Activated T-cell treated with anti-CD3 and anti-CD28 coated beads, Interleukin-2, amount 50 U/mL, for 1 hour (primary cell): ENCODE measurements at regions not wholly inside any gene's neighbourhood (a gene's known extent, or its start where the extent isn't known, plus 50 kb on each side); places are given as distances from the start of the nearest gene placed in this dataset.
"Not testable (repeated sequence)": the region's sequence is repeated elsewhere in the genome, so short reads cannot be mapped to it uniquely, and the experiment has no call there.

Experiments
- DNase-seq: peaks from one replicate; pipeline ENCODE4 v3.0.0-alpha.2; 2020

GRCh38 chr3:20451170-20451569, 265.2 kb upstream of the SGO1 start:
- DNase-seq: no peak

DNA sequence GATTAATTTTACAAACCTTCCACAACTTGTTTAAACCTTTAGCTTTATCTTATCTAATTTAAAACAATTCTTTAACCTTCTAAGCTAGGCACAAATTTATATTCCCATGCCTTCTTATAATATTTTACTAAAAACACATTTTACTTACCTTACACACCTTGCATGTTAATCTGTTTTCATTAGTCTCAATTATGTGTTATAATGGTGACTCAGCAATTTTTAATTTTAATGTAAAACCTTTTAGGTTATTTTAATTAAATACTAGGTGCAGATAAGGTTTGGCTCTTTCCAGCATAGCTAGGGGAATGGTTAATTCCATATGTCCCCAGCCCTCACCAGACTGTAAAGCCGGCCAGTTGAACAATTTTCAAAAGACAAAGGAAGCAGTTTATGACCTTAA, 264.6 kb upstream of the SGO1 start:
- DNase-seq: no peak

- no peak for DNase-seq
Observed at GRCh38 chr3:20442846-20443245, 256.8 kb upstream of the SGO1 start.

DNA sequence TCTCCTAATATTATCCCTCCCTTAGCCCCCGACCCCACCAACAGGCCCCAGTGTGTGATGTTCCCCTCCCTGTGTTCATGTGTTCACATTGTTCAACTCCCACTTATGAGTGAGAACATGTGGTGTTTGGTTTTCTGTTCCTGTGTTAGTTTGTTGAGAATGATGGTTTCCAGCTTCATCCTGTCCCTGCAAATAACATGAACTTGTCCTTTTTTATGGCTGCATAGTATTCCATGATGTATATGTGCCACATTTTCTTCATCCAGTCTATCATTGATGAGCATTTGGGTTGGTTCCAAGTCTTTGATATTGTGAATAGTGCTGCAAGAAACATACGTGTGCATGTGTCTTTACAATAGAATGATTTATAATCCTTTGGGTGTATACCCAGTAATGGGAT, 241.3 kb upstream of the SGO1 start:
- not testable (repeated sequence) for DNase-seq

DNA sequence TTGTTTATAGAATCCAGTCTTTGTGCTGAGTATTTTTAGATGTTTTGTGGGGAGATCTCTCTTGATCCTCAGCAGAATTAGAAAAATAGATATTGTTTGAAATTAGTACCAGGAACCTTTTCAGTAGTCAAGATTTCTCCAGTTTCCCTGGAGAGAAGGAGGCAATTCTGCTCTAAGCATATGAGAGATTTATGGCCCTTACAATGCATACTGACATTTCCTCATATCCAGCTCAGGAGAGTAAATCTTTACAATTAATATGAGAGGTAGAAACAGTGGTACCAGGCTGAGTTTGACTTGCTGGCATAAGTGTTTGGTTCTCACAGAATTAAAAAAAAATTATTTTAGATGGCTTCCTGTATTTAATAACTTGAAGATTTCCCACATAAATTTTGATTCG, 239.1 kb upstream of the SGO1 start:
- no peak for DNase-seq

DNA sequence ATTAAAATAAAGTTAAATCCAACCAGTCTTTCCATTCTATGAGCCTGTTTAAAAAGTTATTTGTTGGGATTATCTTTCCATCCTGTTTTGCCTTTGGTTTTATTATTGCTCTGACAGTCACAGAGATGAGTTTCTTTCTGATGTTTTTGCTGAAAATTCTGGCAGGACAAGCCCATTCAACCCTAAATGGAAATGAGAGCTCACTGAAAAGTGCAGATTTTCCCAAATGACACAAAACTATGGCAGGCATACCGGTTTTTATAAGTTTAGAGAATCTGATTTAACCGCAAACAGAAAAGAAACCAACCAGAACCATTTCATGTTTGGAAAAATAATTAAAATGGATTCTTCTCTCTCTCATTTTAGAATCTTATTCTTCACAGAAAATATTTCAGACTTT, 238.1 kb upstream of the SGO1 start:
- DNase-seq: no peak

DNA sequence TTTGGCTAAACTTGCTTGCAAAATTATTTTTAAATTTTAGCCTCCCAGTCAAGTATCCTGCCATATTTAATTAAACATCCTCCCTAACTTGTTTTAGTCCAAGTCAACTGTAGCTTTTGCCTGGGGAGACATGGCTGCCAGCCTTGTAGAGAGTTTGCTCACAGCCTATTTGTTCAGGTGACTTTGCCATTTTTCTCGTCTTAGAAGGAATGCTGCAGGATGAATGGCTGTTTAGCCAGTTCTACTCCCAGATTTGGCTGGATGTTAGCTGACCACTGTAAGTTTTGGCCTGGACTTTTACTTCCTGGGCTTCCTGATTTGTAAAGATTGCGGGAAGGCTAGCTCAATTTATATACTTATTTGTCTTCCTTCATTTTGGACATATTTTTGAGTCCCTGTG, 236.4 kb upstream of the SGO1 start:
- DNase-seq: no peak

GRCh38 chr3:20417388-20418108, 231.5 kb upstream of the SGO1 start:
- DNase-seq: no peak

DNA sequence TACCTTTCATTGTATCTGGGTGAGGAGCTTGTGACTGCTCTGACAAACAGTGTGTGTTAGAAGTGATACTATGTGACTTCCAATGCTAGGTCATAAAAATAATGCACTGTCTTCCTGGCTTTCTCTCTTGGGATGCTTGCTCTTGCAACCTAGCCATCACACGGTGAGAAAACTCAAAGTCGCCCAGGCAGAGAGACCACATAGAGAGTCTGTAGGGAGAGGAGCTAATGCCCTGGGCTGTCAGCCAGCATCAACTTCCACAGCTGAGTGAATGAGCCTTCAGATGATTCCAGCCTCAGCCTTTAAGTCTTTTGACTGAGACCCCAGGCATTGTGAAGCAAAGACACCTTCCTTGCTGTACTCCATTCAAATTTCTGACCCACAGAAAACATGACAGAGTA, 220.6 kb upstream of the SGO1 start:
- no peak for DNase-seq

DNA sequence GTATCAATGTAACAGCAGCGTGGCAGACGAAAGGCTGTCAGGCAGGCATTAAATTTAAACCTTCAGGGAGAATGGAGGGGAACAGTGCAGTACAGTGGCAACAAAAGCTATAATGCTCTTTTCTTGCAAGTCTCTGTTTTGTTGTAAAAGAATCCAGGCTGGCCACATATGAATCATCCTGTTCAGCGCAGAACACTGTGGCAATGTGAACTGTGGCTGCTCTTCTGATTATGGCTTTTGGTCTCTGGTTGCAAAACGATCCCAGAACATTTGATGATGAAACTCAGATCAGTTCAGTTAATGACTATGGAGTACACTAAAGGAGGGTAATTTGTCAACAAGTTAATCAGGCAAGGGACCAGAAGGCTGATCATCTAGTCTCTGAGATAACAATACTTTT, 219.7 kb upstream of the SGO1 start:
- DNase-seq: no peak

- no peak for DNase-seq
Observed at GRCh38 chr3:20405231-20405630, 219.2 kb upstream of the SGO1 start.

DNA sequence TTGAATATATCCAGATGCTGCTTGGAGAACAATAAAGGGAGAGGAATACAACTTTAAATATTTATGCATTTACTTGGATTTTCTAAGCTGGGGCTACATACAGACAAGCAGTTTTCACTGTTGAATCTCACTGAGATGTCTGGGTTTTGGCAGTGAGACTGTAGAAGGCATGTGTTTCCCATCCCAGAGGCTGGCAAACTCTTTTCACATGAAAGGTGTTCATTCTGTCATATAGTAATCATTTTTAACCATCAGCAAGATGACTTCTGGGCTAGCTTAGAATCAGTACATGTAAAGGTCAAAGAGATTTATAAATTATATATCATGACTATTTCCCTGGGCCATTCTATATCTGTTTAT, 218.7 kb upstream of the SGO1 start:
- DNase-seq: no peak

DNA sequence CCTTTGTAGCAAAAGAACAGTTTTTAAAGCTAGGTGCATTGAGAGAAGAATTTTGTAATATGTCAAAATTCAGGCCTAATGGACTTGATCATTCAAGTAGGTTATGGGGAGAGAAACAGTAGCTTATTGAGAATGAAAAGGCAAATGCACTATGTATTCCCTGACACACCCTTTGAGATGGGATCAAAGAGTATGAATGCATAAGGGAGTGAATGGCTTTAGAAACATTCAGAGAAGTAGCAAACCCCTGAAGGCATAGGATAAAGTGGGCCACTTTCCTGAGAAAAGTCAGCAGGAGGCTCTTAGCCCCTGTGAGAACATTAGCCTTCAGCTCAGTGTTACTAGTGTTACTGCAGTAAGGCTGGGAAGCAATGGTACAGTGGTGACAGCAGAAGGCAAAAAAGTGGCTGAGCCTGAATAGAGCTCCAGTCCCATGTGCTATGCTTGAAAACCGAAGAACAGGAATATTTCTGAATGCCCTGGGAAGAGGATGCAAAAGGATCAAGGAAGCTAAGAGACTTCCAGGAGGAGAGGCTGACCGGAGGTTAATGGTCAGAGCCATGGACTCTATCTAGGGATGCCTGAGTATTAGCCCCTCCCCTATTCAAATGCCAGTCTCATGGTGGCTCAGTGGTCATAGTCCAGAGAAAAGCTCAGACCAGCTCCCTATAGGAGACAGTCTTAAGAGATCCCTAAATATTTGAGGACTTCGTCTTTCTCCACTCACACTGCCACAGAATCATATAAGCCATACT, 218.2 kb upstream of the SGO1 start:
- no peak for DNase-seq

GRCh38 chr3:20401253-20401652, 215.2 kb upstream of the SGO1 start:
- DNase-seq: no peak

DNA sequence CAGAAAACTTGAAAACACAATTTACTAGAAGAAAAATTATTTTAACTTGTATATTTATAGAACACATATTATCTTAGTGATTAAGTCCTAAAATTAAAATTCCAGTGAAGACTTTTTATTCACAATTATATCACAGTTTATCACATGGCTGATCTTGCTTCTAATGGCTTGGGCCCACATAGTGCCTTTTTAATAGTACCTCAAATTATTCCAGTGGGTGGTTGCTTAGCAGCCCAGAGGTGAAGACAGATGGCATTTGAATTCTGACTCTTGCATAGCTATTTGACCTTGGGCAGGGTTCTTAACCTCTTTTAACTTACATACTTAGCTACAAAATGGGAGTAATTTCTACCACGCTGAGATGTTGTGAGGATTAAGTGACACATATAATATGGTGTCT, 214.7 kb upstream of the SGO1 start:
- DNase-seq: no peak

GRCh38 chr3:20400281-20400680, 214.3 kb upstream of the SGO1 start:
- no peak for DNase-seq

- no peak for DNase-seq
Observed at GRCh38 chr3:20396335-20396734, 210.3 kb upstream of the SGO1 start.

- DNase-seq: no peak
Observed at GRCh38 chr3:20395692-20396091, 209.7 kb upstream of the SGO1 start.

- DNase-seq: no peak
Observed at GRCh38 chr3:20394243-20394642, 208.2 kb upstream of the SGO1 start.

DNA sequence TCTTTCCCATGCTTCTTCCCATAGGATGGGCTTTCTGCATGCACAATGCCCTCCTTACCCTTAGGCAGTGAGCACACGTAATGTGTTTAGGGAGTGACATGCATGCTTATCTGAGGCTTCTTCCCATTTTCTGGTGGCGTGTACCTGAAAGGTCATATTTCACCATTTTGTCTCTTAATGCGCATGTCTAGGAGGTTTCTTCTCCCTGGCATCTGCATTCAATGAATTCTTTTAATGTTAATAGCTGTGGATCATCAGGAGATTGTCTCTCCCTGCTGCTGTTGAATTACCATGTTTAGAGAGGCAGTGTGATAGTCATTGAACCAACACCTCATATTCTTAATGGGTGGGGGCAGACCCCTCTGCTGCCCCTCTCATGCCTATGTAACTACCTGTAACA, 205.6 kb upstream of the SGO1 start:
- DNase-seq: no peak

DNA sequence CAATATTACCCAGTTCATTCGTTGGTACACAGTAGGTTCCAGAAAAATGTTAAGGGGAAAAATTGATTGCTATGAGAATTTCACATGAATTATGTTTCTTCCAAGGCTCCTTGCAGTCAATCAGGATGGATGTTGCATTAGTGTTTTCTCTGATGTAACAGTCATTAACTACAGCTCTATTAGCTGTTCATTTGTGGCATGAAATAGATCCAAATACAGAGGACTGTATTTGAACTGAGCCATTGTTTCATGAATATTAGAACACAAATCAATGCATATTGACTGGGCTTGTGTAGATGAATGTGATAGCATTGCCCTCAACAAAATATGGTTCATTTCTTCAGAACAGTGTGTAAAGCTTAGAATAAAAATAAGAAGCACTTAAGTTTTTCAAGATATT, 203.0 kb upstream of the SGO1 start:
- no peak for DNase-seq

DNA sequence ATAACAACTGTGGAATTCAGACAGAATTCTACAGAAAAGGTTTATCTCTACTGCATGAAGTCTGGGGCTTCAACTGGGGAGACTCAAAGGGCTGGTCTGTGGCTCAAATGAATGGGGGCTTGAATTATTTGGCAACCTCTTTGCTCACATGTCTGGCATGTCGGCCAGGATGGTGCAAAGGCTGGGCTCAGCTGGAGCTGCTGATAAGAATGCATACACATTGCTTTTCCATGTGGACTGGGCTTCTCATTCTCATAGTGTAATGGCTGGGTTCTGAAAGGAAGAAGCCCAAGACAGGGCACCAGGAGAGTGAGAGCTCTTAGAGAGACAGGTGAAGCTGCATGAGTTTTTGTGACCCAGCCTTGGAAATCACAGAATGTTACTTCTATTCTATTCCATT, 194.3 kb upstream of the SGO1 start:
- DNase-seq: no peak

DNA sequence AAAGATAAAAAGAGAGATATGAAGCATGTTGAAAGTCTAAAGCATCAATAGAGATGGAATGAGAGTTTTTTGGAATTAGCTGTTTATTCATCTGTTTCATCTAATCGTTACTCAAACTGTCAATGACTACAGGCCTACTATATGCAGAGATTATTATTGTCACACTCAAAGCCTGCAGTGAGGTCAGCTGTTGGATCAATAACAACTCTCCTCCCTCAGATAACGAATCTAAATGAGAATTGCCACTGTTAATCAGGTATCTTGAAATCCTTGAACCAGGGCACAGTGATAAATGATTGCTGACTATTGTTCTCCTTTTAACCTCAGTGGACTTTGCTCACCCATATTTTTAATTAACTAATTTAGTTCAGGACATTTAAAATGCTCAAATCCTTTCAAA, 192.3 kb upstream of the SGO1 start:
- no peak for DNase-seq

DNA sequence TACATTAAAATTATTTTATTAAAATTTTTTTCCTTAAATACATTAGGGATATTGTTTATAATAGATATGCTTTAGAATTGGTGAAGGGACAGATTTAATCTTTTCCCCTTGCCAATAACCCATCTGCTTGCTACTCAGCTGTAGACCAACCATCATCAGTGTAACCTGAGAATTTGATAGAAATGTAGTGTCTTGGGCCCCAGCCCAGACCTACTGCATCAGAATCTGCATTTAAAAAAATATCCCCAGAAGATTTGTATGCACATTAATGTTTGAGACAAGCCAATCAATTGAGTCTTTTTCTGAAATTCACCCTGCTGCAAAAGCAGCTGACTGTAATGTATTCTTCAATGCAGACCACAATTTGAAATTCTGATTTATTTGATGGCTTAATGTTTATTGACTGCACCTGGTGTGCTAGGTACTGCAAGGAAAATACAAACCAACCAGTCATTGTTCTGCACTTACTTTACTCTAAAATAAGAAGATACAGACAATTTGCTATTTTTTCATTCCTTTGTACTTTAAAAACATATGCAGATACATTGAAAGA, 190.7 kb upstream of the SGO1 start:
- DNase-seq: no peak

DNA sequence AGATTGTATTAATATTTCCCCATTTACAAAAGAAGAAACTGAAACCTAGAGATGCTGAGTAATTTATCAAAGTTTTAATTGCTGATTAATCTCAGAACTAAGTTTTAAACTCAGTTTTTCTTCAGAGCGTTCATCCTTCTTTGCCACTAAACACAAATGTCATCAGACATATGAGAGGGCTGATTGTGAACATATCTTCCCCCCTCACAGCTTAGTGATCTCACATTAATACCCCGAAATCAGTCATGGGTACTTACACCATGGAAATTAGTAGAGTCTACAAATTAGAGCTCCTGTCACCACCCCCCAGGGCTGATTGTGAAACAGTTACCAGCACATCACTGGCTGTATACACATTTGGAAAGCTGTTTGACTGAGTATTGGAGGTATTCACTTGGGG, 189.3 kb upstream of the SGO1 start:
- no peak for DNase-seq
